ENCODE measurements at regions not wholly inside any gene's neighbourhood (a gene's known extent, or its start where the extent isn't known, plus 50 kb on each side); places are given as distances from the start of the nearest gene placed in this dataset.
A peak's percentile ranks its signal among the peaks of the same experiment; 100 is the strongest.
"Not testable (repeated sequence)": the region's sequence is repeated elsewhere in the genome, so short reads cannot be mapped to it uniquely, and the experiment has no call there.

DNA sequence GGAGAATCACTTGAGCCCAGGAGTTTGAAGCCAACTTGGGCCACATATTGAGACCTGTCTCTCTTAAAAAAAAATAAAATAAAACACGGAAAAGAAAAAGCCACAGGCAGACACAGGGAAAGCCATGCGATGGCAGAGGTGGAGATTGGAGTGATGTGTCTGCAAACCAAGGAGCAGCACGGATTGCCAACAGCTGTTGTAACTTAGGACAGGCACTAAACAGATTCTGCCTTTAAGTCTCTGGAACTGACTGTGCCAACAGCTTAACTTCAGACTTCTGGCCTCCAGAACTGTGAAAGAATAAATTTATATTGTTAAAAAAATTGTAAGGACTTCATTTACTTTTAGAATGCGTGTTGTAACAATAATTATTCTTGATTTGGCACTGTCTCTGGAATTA is 318.5 kb upstream of the CHD1 start:
- Mint-ChIP-seq H3K36me3 (no peaks in the 10 kb centered on the region), H3K4me3 (no peak overlapping the region), H3K9me3 (peaks cover 2% of the 10 kb centered on the region), H3K4me1 (no peaks in the 10 kb centered on the region), H3K27ac (no peak overlapping the region)
- DNase-seq (ENCODE audit: low spot score in 2 of 2) (no peak), ATAC-seq (no peak)

DNA sequence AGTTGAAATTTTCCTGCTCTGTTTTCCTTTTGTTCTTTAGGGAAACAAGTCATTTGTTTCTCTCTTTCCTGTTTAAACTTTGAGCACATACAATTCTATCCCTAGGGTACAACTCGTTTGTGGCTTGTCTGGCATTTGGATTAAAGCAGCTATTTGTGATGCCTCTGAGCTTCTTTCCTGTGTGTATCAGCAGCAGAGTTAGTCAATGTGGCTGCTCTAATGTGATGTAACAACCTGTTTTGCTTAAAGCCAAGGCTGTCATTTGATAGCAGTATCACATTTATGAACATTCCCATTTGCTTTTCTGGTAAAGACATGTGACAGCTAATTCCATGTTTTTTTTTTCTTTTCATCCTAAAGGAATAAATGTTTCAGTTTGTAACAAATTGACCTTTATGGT is 314.3 kb upstream of the CHD1 start:
- DNase-seq (ENCODE audit: low spot score in 2 of 2) (no peak), ATAC-seq (no peak)
- no peaks in the 10 kb centered on the region for H3K36me3 Mint-ChIP-seq
- no peaks in the 10 kb centered on the region for H3K4me1 Mint-ChIP-seq
- no peak overlapping the region for H3K27ac Mint-ChIP-seq
- H3K9me3 Mint-ChIP-seq, result peaks cover 8% of the 10 kb centered on the region
- no peak overlapping the region for H3K4me3 Mint-ChIP-seq

DNA sequence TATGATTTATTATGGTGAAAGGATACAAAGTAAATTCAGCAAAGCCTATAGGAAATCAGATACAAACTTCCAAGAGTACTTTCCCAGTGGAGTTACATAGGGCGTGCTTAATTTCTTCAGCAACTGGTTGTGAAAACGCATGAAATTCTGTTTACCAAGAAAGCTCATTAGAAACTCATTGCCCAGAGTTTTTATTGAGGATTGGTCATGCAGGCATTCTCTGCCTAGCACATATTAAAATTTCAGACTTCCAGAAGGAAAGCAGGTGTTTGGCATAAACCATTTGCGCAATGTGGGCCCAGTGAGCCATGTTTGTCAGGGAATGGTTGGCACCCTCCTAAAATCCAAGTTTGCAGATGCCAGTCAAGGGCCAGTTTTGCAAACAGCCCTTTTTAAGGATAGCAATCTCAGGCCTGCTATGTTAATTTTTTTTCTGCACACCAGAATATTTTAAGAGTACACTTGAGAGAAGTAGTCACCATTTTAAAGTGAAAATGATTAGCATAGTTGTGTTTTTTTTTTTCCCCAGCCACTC is 311.1 kb upstream of the CHD1 start:
- DNase-seq (ENCODE audit: low spot score in 2 of 2) (no peak), ATAC-seq (no peak)
- Mint-ChIP-seq H3K9me3 (peaks cover 6% of the 10 kb centered on the region), H3K4me3 (no peak overlapping the region), H3K4me1 (no peaks in the 10 kb centered on the region), H3K27ac (no peak overlapping the region), H3K36me3 (no peaks in the 10 kb centered on the region)

DNA sequence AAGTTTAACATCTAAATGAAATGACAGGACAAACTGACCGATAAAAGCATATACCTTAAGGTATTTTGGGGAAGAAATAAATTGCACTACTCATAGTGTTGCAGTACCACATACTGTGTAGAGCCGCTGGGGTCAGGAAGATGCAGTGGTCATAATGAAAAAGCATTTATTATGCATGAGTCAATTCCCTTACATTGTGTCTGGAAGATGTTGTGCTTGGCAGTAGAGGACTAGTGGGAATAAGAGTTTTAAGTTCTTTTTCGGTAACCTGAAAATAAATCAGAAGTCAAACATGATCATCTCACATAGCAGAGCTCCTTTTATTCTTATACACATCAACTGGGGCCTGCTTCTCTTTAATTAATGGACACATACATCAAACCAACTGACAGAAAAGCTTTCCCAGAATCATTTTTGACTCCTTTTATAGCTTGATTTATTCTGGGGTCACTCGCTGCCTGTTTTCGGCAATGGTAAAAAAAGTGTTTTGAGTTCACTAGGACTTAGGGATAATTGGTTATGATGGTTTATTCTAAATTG is 262.5 kb upstream of the CHD1 start:
- Mint-ChIP-seq H3K9me3 (peaks cover 4% of the 10 kb centered on the region), H3K36me3 (no peaks in the 10 kb centered on the region), H3K4me3 (no peak overlapping the region), H3K27ac (no peak overlapping the region), H3K4me1 (peaks cover 5% of the 10 kb centered on the region)
- DNase-seq (ENCODE audit: low spot score in 2 of 2) (no peak), ATAC-seq (no peak)

DNA sequence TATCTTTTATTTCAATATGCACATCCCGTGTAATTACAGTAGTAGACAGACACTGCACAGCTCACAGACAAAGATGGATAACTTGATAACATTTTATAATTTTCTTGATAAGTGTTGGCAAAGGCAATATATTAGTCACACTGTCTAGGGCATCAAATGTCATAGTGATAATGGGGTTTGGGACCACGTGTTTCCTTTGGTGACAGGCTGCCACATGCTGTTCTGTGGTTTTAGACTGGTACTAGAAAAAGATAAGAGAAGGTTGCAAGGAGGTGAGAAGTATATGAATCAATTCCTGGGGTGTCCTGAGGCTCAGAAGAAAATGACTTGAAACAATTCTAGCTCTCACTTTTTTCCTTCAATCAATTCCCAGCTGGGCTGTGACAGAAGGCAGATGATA is 258.8 kb upstream of the CHD1 start:
- peak; percentile 64 for ATAC-seq
- H3K4me3 Mint-ChIP-seq, result no peak overlapping the region

DNA sequence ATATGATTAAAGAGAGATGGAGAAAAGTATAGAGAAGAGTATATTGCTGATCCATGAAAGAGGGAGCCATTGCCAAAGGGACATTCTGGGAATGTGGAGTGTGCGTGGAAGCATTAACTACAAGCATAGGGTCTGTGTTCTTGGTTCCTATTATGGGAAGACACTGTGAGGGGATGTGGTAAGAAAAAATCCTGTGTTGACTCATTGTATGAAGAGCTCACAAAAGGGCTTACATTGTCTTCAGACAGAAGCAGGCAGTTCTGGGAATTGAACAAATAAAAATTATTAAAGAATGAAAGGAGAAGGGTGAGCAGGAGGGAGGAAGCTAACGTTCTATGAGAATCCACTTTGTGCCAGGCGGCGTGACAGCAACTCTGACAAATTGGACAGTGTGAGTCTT is 250.4 kb upstream of the CHD1 start:
- no peak overlapping the region for H3K4me3 Mint-ChIP-seq

More for the DNA sequence above, 258.8 kb upstream of the CHD1 start:
- DNase-seq (ENCODE audit: low spot score in 2 of 2), result no peak
- no peak overlapping the region for H3K27ac Mint-ChIP-seq
- peaks cover 5% of the 10 kb centered on the region for H3K4me1 Mint-ChIP-seq
- peaks cover 6% of the 10 kb centered on the region for H3K9me3 Mint-ChIP-seq
- H3K36me3 Mint-ChIP-seq, result no peaks in the 10 kb centered on the region

DNA sequence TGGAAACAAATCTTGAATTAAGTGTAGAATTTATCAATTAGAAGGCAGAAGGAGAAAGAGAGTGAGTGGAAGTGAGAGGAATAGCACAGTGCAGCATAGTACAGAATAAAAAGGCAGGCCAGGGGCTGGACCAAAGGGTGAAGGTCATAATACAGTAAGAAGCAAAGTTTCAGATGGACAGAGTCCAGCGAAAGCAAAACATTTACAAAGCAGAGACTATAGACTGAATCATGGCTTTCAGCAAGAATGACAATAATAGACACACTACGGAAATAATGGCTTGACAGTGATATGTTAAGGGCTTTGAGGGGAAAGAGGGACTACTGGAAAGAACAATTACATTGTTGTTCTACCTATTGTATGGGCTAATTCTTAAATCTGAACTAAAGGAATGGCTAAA is 249.0 kb upstream of the CHD1 start:
- Mint-ChIP-seq H3K4me3 (no peak overlapping the region), H3K36me3 (no peaks in the 10 kb centered on the region), H3K4me1 (no peaks in the 10 kb centered on the region), H3K9me3 (peaks cover 3% of the 10 kb centered on the region), H3K27ac (no peak overlapping the region)
- DNase-seq (ENCODE audit: low spot score in 2 of 2) (no peak), ATAC-seq (no peak)

More for the DNA sequence above, 250.4 kb upstream of the CHD1 start:
- no peaks in the 10 kb centered on the region for H3K4me1 Mint-ChIP-seq
- H3K27ac Mint-ChIP-seq, result no peak overlapping the region
- H3K36me3 Mint-ChIP-seq, result no peaks in the 10 kb centered on the region
- no peak for ATAC-seq
- no peak for DNase-seq (ENCODE audit: low spot score in 2 of 2)
- peaks cover 6% of the 10 kb centered on the region for H3K9me3 Mint-ChIP-seq

DNA sequence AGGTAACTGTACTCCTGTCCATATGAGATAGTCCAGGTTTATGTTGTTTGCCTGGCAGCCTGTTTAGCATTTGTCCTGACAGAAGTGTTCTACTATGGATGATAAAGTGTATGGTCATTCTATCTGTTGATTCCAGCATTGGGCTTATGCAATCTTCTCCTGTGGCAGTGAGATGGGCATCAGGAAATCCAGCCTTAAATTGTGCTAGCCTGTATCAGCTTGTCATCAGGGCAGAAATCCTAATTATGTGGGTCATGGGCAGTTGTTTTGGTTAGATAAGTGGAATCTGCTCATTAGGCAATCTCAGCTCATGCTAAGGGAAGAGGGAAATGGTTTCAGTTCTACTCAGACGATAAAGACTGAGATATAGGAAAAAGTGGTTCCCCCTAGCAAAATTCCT is 247.4 kb upstream of the CHD1 start:
- Mint-ChIP-seq H3K4me3 (no peak overlapping the region), H3K27ac (no peak overlapping the region), H3K9me3 (peaks cover 3% of the 10 kb centered on the region), H3K36me3 (no peaks in the 10 kb centered on the region), H3K4me1 (no peaks in the 10 kb centered on the region)
- DNase-seq (ENCODE audit: low spot score in 2 of 2) (no peak), ATAC-seq (no peak)

DNA sequence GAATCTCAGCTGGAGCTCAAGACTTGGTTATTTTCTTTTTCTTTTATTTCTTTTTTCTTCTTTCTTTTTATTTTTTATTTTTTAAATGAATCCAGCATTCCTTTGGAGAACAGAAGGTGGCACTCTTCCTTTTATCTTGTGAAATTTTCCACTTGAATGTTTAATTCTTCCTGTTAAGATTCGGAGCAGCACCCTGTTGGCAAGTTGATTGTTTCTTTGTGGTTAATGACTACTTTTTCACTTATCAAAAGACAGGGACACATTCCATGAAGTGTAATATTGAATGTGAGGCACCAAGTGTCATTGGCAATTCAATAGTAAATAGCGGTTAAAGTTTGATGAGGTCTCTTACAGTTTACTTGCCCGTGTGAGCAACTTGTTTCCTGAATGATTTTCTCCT is 240.5 kb upstream of the CHD1 start:
- no peak for DNase-seq (ENCODE audit: low spot score in 2 of 2)
- no peak overlapping the region for H3K4me3 Mint-ChIP-seq

DNA sequence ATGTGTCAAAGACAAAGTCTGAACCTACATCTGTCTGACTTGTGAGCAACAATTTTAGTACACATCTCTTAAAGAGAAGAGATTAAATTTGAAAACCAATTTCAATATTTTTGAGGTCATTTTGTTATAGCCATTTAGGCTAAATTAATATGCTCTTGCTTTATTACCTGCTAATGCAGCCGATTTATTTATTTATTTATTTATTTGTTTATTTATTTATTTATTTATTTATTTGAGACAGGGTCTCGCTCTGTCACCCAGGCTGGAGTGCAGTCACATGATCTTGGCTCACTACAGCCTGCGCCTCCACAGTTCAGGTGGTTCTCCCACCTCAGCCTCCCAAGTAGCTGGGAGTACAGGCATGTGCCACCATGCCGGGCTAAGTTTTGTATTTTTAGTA is 232.7 kb upstream of the CHD1 start:
- not testable (repeated sequence) for H3K4me1 Mint-ChIP-seq; H3K27ac Mint-ChIP-seq; ATAC-seq; H3K4me3 Mint-ChIP-seq; H3K9me3 Mint-ChIP-seq; DNase-seq (ENCODE audit: low spot score in 2 of 2); H3K36me3 Mint-ChIP-seq

More for the DNA sequence above, 240.5 kb upstream of the CHD1 start:
- H3K27ac Mint-ChIP-seq, result no peak overlapping the region
- H3K36me3 Mint-ChIP-seq, result no peaks in the 10 kb centered on the region
- ATAC-seq, result no peak
- H3K4me1 Mint-ChIP-seq, result no peaks in the 10 kb centered on the region
- H3K9me3 Mint-ChIP-seq, result no peaks in the 10 kb centered on the region

DNA sequence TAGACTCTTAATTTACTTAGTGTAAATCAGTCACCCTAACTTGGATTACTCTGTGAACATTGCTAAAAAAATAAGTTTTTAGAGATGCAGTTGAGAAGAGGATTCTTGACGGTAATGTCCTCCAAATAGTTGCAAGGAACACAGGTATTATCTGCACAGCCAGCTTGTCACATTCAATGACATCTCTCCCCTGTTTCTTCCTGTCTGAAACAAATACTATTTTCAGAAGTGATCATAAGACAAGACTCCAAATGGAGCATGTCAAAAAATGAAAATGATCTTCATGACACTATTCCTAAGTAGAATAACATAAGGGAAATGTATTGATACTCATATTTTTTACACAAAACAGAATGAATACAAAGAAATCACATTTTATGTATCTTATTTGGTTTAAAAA is 227.9 kb upstream of the CHD1 start:
- Mint-ChIP-seq H3K36me3 (no peaks in the 10 kb centered on the region), H3K4me1 (no peaks in the 10 kb centered on the region), H3K9me3 (no peaks in the 10 kb centered on the region), H3K4me3 (no peak overlapping the region), H3K27ac (no peak overlapping the region)
- ATAC-seq (no peak), DNase-seq (ENCODE audit: low spot score in 2 of 2) (no peak)

DNA sequence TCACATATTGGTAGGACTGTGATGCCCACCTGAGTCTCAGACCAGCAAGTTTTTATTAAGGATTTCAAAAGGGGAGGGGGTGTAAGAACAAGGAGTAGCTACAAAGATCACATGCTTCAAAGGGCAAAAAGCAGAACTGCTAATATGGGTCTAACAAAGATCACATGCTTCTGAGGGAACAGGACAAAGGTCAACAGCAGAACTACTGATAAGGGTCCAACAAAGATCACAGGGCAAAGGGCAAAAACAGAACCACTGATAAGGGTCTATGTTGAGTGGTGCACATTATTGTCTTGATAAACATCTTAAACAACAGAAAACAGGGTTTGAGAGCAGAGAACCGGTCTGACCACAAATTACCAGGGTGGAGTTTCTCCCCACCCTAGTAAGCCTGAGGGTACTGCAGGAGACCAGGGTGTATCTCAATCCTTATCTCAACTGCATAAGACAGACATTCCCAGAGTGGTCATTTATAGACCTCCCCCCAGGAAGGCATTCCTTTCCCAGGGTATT is 214.5 kb upstream of the CHD1 start:
- H3K4me1 Mint-ChIP-seq; H3K27ac Mint-ChIP-seq; H3K36me3 Mint-ChIP-seq; H3K9me3 Mint-ChIP-seq; H3K4me3 Mint-ChIP-seq; ATAC-seq; DNase-seq (ENCODE audit: low spot score in 2 of 2): not testable (repeated sequence)

DNA sequence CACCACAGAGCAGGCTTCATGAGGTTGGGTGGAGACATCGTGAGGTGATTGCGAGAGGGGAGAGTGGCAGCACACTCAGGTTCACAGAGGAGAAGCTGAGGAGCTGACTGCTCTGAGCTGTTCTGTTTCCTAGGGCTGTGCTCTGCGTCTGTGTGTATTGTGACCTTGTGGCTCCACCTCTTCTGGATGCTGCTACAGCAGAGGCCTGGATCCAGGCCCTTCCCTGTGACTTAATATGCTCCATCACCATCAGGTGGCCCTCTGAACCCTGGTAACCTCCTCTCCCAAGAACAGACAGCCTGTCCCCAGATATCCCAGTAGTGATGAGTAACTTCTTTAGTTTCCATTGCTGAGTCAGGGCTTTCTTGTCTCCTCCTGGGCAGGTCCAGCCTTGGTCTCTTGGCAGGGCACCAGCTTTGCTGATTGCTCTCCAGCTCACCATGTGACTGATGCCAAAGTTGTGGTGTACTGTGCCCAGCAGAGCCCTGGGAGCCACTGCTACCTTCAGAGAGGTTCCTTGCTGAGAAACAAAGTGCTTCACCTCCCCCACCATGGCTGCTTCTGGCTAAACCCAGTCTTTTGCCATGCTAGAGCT is 212.8 kb upstream of the CHD1 start:
- Mint-ChIP-seq H3K4me1 (no peaks in the 10 kb centered on the region), H3K27ac (no peak overlapping the region), H3K4me3 (no peak overlapping the region), H3K9me3 (peaks cover 7% of the 10 kb centered on the region), H3K36me3 (no peaks in the 10 kb centered on the region)
- ATAC-seq, result no peak
- no peak for DNase-seq (ENCODE audit: low spot score in 2 of 2)

DNA sequence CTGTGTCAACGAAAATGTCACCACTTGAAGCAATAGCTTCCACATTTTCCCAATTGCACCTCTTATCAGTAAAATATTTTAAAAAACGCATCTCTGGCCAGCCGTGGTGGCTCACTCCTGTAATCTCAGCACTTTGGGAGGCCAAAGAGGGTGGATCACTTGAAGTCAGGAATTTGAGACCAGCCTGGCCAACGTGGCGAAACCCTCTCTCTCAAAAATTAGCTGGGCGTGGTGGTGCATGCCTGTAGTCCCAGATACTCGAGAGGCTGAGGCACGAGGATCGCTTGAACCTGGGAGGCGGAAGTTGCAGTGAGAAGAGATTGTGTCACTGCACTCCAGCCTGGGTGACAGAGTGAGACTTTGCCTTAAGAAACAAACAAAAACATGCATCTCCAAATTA is 210.1 kb upstream of the CHD1 start:
- no peak overlapping the region for H3K27ac Mint-ChIP-seq
- H3K36me3 Mint-ChIP-seq, result no peaks in the 10 kb centered on the region
- peaks cover 4% of the 10 kb centered on the region for H3K9me3 Mint-ChIP-seq
- ATAC-seq, result no peak
- H3K4me1 Mint-ChIP-seq, result no peaks in the 10 kb centered on the region
- DNase-seq (ENCODE audit: low spot score in 2 of 2), result no peak
- H3K4me3 Mint-ChIP-seq, result no peak overlapping the region

DNA sequence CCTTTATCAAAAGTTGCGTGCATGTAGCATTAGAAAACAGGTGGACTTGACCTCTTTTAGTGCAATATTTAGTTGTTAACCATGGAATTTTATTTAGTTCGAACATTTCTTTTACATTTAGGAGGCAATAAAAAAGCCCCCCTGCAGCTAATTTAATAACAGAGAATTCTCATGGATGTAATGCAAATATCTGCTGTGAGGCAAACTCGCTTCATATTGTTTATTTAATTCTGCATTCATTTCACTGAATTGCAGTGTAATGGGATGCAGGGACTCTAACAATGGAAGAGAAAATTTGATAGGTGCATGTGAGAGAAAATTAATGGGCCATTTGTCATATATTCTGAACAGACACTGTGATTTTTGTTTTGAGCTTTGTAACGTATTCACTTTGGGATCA is 205.1 kb upstream of the CHD1 start:
- Mint-ChIP-seq H3K36me3 (no peaks in the 10 kb centered on the region), H3K4me1 (no peaks in the 10 kb centered on the region), H3K9me3 (no peaks in the 10 kb centered on the region), H3K4me3 (no peak overlapping the region), H3K27ac (no peak overlapping the region)
- ATAC-seq (no peak), DNase-seq (ENCODE audit: low spot score in 2 of 2) (no peak)

DNA sequence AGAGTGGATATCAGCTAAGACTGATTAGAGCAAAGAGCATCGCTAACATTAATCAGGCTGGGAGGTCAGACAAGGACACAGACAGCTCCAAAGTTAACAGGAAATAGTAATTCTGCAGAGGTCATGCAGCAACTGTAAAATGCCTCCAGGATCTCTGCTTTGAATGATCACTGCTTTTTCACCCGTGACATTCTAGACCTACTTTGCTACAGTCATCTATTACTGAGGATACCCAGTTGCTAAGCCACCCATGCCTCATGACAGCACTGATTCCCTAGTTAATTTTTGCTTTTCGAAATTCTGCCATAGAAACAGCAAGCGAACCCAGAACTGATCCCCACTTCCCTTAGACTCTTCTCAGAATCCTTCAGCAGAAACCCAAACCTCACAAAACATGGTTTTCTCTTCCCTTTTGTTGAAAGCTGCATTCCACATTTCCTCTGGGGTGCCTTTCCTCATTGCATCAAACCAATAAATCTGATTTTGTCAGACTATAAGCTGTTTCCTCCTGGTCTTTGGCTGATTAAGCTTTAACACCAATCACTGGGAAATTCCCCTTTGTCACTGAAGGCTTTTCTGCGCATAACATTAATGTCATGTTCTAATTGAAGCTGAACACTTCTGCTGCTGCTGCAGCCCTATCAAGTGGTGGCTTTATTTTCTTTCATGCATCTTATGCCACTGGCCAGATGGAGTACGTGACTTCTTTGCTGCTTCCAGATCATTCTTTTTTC is 201.1 kb upstream of the CHD1 start:
- Mint-ChIP-seq H3K27ac (no peak overlapping the region), H3K9me3 (no peaks in the 10 kb centered on the region), H3K4me3 (no peak overlapping the region), H3K4me1 (no peaks in the 10 kb centered on the region), H3K36me3 (no peaks in the 10 kb centered on the region)
- ATAC-seq (peak; percentile 43), DNase-seq (ENCODE audit: low spot score in 2 of 2) (no peak)
